GM10847 (cell line): ENCODE measurements at regions not wholly inside any gene's neighbourhood (a gene's known extent, or its start where the extent isn't known, plus 50 kb on each side); places are given as distances from the start of the nearest gene placed in this dataset.

Experiments
- POLR2A ChIP-seq: IDR thresholded peaks from 2 replicates; pipeline ENCODE4 v1.6.1; 2011; ENCODE audit not compliant: insufficient read length; ENCODE audit errors: extremely low read depth

DNA sequence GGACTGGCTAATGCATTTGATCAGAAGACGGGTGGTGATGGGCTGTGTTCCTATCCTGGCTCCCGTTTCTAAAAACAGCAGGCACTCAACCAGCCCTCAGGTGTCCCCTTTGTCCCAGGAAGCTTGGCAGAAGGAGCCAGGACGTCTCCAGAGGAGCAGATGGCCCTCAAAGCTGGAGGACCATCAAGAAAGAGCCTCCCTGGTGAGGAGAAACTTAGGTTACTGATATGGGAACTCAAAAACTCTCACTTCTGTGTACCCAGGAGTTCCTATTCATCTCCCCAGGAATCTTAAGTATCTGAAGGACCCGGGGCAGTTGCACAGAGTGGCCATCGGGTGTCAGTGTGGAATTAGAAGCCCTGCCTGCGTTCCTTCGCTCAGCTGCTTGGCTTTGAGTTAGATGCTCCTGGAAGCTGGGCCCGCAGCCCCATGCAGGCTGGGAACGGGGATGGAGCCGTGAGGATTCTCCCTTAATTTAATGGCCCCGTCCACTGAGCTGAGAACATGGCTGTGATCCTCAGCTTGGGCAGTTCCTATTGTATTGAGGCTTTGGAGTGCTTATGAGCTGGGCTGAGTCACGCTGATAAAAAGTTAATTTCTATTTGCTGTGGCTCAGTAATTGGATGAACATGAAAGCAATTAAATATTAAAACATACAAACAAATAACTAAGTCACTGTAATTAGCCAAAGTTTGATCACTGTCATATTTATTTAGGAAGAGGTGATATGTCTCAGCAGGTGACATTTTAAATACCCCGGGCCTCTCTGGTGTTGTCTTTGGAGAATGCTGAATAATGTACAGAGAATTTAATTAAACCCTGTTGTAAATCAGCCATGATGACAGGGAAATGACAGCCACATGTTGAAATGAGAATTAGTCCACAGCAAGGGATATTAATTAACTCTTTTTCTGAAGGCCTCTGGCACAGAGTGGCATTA lies 402.1 kb downstream of the SEC14L1 start:
- TF ChIP-seq POLR2A = no peak

DNA sequence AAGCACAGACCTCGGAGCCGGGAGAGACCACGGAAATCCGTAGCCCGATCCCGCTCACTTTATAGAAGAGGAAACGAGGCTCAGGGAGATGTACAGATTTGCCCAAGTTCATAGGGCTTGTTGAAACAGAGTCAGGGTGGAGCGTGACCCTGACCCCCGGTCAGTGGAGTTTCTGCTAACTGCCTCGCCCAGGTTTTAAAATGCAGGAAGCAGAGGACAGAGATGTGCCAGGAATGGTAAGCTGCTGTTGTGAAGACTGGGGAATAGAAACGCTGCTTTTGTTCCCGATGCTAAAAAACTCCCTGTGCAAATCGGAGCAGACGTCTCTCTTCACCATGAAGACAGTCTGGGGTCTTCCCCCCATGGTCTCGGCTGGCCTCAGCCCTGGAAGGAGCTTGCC lies 403.0 kb downstream of the SEC14L1 start:
- TF ChIP-seq POLR2A = no peak

DNA sequence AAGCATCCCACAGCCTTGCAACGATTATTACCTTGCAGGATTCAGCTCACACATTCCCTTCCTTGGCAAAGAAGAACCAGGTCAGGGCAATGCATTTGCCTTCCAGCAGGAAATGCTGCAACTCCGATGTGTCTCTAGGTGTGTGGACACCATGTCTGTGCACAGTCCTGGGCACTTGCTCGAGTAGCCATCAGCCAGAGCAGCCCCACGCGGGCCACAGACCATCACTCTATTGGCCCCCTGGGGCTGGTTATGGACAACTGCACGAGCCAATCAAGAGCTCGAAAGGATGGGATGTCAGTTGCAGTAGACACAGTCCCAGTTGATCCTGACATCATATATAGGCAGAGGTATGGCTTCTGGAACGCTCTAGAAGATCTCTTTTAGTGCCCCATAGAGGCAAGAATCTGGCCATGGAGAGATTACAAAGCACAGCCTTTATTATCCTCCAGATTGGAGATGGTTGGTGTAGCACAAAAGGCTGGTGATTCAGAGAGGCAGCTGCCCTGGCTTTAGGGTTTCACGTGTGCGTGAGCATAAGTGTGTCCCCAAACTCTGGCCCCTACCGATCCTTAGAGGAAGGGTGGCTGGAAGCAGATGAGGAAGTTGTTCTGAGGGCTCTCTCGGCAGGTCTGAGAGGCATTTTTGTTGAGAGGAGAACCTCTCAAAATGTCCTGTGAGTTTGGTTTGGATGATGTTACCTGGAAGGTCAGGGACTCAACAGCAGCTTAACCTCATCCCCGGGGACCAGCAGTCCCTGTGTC lies 403.8 kb downstream of the SEC14L1 start:
- no peak for TF ChIP-seq POLR2A

DNA sequence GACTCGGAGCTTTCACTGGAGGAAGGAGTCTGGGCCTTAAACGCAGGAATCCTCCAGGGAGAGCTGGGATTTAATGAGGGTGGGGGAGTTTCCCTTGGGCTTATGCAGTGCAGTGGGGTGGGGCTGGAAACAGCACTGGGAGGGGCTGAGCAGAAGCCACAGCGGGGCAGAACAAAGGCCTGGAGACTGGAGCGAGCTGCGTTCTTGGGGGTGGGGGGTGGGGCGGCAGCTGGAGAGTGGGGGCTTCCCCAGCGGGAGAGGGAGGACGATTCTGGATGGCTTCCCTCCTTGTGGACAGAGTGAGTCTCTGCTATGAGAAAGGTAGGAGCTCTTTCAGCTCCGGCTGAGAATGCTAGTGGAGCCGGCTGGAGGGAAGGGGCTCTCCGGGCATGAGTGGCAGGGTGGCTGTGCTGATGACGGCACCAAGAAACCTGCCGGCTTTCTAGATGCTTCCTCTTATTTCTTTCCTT lies 406.0 kb downstream of the SEC14L1 start:
- TF ChIP-seq POLR2A = no peak

DNA sequence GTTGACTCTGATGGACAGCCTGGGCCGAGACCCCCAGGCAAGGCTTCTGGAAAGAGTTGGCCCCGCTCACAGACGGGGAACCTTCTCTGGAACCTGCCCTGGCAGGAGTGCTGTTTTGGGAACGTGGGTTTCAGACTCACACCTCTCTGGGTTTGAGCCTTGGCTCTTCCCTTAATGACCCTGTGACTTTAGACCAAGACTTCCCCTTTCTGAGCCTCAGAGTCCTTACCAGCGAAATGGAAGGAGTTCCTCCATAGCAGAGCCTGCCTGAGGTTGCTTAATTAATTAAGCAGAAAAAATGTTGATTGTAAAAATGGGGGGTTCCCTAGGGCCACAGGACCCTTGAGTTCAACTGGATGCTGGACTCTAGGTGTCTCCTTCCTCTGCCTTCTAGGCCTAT lies 408.2 kb downstream of the SEC14L1 start:
- no peak for TF ChIP-seq POLR2A

DNA sequence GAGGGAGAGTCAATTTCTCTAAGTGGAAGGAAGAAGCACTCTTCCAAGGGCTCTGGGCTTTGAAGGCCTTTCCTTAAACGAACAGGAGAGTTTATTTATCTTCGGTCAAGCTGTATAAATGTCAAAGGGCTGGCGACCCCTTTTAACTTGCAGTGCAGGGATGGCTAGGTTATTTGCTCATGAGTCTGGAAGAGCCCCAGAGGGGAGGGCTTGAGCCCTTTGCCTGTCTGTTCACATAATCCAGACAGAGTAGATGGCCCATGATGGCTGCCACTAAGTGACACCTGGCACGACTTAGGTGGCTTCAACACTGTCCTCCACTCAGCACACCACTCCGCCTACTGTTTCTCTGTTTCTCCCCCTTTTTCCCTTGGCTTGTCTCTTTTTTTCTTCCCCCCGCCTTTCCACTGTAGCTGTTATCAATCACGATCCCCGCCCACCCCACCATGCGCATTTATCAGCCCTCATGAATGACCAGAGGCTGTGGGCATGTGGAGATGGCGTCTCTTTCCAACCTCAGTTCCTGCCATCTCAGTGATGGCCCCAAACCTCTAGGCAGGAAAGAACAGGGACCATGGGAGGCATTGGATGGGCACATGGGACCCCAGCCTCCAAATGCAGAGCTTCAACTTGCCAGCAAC lies 408.7 kb upstream of the TNRC6C start:
- no peak for TF ChIP-seq POLR2A

DNA sequence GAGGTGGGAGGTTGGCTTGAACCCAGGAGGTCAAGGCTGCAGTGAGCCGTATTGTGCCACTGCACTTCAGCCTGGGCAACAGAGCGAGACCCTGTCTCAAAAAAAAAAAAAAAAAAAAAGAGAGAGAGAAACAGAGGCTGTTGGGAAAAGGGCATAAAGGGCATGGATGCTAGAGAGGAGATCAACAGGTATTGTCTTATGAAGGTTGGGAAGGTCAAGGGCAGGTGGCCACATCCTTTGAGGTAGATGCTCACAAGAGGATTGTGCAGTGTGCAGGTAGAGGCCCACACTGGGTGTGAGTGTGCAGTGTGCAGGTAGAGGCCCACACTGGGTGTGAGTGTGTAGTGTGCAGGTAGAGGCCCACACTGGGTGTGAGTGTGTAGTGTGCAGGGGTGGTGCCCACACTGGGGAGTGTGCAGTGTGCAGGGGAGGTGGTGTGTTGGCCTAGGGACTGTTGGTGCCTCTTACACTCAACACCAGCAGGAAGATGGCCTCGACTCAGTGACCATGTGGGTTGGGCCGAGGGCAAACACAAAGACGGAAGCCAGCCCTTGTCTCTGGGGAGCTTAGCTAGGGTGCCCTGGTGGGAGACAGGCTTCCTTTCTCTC lies 404.9 kb upstream of the TNRC6C start:
- TF ChIP-seq POLR2A = no peak

DNA sequence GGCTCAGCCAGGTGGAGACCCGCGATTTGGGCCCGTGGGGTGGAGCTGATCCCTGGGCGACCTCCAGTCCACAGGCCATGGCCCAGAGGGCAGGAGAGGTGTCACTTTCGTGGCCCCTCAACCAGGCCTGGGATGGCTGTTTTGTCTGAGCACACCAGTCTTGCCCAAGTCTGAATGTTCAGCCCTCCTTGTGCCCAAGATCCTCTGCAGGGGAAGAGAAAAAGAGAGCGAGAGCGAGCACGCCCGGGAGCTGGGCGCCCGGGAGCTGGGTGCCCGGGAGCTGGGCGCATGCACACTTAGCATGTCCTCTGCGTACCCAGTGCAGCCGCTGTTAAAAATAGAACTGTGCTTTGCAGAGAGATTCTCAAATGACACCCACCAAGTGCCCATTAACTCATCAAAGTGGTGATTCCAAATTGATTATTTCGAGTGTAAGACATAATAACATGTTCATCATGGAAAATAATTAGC lies 403.3 kb upstream of the TNRC6C start:
- no peak for TF ChIP-seq POLR2A

DNA sequence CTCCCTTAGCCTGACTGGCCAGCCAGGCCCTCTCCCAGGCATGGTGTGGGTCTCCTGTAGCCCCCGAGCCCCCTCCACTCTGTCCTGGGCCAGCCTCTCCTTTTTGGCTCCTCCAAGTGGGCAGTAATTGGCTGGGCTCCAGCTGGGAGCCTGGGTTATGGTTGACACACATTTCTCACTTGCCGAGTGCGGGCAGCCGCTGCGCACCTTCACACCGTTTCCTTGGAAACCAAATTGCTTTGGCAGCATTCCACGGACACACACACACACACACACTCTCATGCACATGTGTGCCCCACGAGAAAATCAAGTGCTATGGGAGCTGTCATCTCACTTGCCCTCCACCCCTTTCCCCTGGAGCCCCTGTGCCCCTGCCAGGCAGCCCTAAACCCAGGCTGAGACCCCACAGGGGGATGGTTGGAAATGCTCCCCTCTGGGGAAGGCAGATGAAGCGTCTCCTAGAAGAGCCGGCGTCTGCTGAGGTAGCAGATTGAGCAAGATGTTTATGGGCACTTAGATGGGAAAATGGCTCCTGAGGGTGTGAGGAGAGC lies 402.7 kb upstream of the TNRC6C start:
- no peak for TF ChIP-seq POLR2A

DNA sequence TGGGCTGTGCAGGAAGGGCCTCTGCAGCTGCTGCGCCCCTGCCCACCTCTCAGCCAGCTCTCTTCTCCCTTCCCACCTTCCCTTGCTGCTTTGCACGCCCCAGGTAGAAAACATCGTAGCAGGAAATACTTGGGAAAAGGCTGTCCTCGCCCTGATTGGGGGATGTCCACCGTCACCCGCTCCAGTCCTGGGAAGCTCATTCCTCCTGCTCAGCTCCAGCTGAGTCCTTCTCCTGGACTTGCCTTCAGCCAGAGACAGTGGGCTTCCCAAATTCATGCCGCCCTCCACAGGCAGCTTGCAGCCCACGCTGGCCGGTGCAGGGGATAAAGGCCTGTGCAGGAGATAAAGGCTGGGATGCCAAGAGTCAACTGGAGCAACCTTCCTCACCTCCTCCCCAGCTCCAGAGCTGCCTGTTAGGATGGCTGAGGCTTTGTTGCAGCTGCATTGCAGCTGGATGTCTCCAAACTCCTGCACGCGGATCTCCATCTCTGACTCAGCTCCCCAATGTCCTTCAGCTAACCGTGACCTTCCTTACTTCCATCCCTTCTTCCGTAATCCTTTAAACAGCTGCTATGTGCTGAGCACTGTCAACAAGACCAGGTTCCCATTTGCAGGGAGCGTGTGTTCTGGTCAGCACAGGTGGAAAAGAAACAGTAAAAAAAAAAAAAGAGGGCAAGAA lies 402.0 kb upstream of the TNRC6C start:
- TF ChIP-seq POLR2A = no peak

DNA sequence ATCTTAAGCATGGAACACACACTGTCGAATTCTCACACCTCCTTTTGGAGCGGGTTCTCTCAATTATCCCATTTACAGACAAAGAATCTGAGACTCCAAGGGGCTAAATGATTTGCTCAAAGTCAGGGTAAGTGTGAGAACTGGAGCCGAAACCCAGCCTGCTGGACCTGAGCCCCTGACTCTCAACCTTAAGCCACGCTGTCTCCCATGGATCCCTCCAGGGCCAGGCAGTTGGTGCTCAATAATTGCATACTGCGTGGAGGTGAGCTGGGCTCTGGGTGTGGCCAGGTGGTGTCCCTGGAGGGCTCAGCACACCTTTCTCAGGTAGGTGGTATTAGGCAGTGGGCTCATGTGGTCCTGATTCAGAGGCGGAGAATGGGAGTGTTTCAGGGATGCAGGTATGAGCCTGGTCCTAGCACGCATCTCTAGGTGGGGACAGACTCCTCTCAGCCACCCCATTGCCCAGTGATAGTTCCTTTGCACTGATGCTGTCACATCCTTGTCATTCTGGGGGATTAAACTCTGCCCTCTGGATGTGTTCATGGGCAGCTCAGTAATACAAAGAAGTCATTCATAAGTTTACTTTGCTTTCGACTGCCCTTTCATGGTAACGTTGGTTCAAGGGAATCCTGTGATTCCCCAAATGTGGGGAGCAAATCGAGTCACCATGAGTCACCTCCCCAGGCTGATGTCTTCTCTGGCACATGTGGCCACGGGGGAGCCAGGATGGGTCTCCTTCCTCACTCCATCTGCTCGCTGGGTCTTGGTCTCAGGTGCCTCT lies 399.5 kb upstream of the TNRC6C start:
- no peak for TF ChIP-seq POLR2A

DNA sequence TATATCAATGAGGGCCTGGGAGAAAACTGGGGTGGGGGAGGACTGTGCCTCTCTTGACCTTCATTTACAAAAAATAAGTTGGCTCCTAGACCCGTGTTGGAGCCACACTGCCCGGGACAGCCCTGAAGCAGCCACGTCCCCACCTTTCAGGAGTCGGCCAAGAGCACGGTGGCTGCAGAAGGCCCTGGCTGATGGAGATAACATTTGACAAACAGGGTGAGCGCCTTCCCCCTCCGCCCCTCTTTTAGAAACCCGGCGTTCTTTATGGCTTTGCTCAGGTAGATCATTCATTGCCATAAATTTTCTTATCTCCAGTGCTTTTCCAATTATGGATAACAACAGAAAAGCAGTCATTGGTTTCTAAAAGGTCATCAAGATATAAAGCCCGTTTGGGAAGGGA lies 398.1 kb upstream of the TNRC6C start:
- no peak for TF ChIP-seq POLR2A

DNA sequence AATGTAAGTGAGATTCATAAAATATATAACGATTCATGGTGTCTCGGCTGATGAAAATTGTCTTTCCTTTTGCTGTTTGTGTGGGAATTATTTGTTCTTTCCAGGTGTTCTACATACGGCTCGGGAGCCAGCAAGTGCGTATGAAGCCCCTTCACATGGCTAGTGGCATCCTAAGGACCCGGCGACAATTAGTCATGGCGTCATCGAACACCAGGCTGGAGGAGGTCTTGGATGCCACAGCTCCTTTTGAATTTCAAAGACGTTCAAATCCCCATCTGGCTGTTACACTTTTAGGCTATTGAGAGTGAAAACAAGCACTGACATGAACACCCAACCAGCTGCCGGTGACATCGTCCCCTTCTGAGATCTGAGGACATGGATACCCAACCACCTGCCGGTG lies 397.7 kb upstream of the TNRC6C start:
- no peak for TF ChIP-seq POLR2A

DNA sequence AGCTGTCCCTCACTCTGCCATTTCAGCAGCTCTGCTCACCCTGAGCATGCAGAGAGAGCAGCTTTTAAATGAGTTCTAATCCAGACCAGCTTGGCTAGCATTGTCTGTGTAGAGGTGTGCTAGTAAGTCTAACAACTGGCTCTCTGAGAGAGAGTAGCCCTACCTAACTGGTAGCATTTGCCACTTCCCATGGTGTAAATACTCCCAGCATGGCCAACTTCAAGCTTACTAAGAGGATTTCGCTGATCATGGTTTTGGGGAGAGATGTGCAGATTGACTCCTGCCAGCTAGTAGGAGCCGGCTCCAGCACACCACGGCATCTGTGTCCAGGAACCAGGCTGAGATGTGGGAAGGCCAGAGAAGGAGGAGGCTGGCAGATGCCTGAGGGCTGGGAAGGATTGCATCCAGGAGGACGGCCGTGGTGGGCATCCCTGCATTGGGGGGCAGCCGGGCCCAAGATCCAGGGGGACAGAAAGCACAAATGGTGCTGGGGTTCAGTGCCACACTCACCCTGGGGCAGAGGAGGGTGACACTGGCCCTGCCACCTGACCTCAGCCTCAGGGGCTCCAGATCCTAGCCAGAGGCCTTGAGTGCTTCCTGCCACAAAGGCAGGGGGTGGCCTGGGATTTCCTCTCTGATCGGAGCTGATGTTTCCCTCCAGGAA lies 394.9 kb upstream of the TNRC6C start:
- no peak for TF ChIP-seq POLR2A
